ENCODE measurements at regions not wholly inside any gene's neighbourhood (a gene's known extent, or its start where the extent isn't known, plus 50 kb on each side); places are given as distances from the start of the nearest gene placed in this dataset.

DNA sequence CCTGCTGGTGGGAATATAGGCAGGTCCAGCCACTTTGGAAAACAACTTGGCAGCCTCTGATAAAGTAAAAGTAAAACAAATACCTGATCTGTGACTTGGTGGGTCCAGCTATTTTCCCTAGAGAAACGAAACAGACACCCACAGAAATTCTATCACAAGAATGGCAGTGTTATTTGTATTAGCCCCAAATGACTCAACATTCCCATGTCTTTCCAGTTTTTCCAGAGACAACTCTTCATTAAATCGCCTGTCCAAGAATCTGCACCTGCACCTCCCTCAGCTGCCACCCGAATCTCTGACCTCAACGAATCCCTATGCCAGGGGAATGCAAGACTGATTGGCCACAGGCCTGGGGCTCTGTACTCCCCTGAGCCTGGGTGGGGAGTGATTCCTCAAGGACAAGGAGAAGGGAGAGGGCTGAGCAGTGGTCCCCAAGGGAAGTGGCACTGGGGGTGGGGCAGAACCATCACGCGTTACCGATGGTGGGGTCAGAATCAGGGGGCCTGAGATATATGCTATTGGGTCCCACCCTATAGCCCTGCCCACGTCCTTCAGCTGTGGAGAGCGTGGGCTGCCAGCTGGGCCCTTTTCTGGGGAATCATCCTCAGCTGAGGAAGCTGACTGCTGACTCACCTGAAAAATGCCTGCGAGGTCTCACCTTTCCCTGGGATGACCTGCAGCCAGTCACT lies 553.0 kb downstream of the PTPRU start:
- intact Hi-C loops (cut with micrococcal nuclease), result no loop called here
- Mint-ChIP-seq H3K27me3 (peaks cover 10% of the 10 kb centered on the region), H3K4me1 (ENCODE audit: low read depth) (no peaks in the 10 kb centered on the region), H3K4me3 (no peak overlapping the region), H3K36me3 (ENCODE audit: low read depth) (no peaks in the 10 kb centered on the region), H3K9me3 (no peaks in the 10 kb centered on the region), H3K27ac (no peak overlapping the region)

DNA sequence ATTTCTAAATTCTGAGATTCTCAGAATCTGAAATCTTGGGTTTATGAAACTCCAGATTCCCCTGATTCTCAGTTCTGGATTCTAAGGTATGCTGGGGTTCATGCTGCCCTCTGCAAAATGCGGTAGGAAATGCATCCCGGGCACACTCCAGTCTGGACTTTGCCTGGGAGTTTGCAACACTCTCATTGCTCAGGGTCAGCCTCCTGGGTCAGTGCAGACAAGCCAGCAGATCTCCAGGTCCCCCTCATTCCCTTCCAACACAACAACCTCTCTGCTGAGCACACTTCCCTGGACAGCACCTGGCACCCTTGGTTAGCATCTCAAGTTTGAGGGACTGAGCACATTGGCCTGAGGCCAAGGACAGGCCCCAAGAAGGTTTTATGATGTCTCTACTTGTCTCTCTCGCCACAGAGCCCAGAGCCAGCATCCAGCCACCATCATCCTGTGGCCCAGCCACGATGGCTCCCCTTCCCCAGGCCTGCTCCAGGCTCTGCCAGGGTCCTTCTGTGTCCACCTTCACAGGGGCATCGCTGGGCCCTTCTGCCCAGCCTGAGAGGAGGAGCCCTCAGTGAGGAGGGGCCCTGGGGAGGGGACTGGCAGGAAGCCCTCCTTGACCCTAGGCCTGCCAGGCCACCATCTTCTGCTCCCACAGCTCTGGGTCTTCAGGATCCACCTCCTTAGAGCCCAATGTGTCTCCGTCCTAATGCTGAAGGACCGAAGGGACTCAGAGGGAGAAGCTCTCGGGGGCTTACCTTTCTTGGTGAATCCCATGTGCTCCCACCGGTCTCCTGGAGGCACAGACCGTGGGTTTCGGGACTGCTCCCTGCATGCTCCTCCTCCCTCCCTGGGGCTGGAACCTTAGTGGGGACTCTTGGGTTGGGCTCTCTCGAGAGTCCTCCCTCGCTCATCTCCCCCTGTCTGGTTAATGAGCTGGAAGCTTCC lies 550.7 kb downstream of the PTPRU start:
- Mint-ChIP-seq H3K4me1 (ENCODE audit: low read depth) (no peaks in the 10 kb centered on the region), H3K36me3 (ENCODE audit: low read depth) (no peaks in the 10 kb centered on the region), H3K27ac (no peak overlapping the region), H3K27me3 (peaks cover 12% of the 10 kb centered on the region), H3K9me3 (no peaks in the 10 kb centered on the region), H3K4me3 (no peak overlapping the region)
- intact Hi-C loops (cut with micrococcal nuclease), result no loop called here

DNA sequence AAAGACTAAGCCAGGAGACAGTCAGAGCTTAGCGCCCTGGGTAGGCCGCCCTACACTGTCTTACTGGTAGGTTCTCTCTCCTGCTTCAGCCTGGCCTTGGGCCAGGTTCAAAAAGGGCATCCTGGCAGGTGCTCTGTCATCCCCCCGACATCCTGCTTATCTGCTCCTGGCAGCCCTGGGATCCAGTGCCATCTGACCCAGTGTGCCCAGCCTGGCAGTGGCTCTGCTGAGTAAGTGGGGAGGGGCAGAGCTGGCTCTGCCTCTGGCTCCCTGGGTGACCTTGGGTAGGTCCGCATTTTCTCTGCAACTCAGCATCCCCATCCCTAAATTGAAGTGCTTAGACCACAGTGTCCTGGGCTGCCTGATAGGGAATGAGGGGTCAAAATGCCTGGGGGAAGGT lies 549.9 kb downstream of the PTPRU start:
- no peaks in the 10 kb centered on the region for H3K9me3 Mint-ChIP-seq
- H3K27ac Mint-ChIP-seq, result no peak overlapping the region
- H3K4me1 Mint-ChIP-seq (ENCODE audit: low read depth), result no peaks in the 10 kb centered on the region
- intact Hi-C loops (cut with micrococcal nuclease), result no loop called here
- H3K4me3 Mint-ChIP-seq, result no peak overlapping the region
- H3K27me3 Mint-ChIP-seq, result peaks cover 12% of the 10 kb centered on the region
- H3K36me3 Mint-ChIP-seq (ENCODE audit: low read depth), result no peaks in the 10 kb centered on the region

DNA sequence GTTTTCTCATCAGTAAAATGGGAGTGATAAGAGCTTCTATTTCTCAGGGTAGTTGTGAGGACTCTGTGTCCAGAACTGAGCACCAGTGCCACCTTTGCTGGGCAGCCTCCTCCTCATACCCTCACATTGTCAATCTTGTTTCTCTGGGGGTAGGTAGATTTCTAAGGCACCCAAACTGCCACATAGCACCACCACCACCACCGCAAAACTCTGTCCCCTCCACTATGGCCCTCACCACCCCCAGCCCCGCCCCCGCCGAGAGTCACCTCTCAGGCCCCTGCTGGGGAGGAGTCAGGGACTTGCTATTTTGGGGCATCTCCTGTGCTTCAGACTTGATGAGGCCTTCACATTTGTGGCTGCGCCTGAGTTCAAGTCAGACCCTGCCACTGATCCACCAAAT lies 549.2 kb downstream of the PTPRU start:
- H3K36me3 Mint-ChIP-seq (ENCODE audit: low read depth), result no peaks in the 10 kb centered on the region
- H3K27me3 Mint-ChIP-seq, result peaks cover 11% of the 10 kb centered on the region
- intact Hi-C loops (cut with micrococcal nuclease), result no loop called here
- H3K4me1 Mint-ChIP-seq (ENCODE audit: low read depth), result no peaks in the 10 kb centered on the region
- no peaks in the 10 kb centered on the region for H3K9me3 Mint-ChIP-seq
- H3K4me3 Mint-ChIP-seq, result no peak overlapping the region
- H3K27ac Mint-ChIP-seq, result no peak overlapping the region

DNA sequence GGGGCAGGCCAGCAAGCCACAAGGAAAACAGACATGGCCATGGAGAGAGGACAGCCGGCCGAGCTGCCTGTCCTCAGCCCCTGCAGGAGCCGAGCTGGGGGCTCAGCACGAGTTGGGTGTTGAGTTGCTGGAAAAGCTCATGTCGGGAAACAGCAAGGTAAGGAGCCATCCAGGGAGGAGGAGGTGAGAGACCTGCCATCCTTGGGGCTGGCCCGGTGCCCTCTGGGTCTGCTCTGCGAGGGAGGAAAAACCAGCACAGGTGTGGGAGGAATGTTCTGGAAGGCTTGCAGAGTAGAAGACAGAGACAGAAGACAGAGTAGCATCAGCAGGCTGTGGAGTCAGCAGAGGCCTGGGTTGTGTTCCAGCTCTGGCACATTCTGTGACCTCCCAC lies 548.8 kb downstream of the PTPRU start:
- H3K4me3 Mint-ChIP-seq, result no peak overlapping the region
- peaks cover 11% of the 10 kb centered on the region for H3K27me3 Mint-ChIP-seq
- H3K4me1 Mint-ChIP-seq (ENCODE audit: low read depth), result no peaks in the 10 kb centered on the region
- H3K27ac Mint-ChIP-seq, result no peak overlapping the region
- no peaks in the 10 kb centered on the region for H3K9me3 Mint-ChIP-seq
- intact Hi-C loops (cut with micrococcal nuclease), result no loop called here
- H3K36me3 Mint-ChIP-seq (ENCODE audit: low read depth), result no peaks in the 10 kb centered on the region

DNA sequence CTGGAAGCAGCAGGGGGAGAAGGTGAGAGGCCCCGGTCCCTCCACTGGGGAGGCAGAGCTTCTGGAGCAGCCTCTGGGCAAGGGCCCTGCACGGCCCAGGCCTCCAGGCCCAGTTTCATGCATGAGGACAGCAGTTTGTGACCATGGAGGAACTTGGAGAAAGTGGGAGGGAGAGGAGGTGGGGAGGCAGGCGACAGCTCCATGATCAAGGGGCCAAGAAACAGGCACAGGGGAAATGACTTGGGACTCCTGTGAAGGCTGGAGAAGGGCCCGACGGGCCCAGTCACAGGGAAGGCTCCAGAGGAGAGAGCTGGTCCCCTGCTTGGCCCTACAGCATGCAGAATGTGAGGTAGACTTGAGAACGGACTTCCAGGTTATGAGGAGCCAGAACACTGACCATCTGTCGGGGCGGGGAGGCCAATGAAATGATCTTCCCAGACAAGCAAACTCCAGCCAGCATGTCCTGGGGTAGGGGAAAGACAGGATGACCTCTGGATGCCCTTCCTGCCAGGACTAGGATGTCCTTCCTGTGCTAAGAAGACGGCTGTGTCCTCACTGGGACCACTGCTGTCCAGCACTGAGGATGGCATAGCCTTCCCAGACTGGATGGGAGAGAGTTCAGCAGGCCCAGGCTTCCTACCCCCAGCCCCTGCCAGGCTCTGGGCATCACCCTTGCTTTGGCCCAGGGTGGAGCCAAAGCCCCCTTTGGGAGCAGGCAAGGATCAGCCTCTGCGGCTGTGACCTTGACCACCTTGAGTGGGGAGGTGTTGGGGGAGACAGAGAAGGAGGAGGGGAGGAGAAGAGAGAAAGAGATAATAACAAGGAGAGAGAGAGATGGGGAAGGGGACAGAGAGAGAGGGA lies 548.2 kb downstream of the PTPRU start:
- Mint-ChIP-seq H3K4me3 (no peak overlapping the region), H3K27me3 (peaks cover 11% of the 10 kb centered on the region), H3K27ac (no peak overlapping the region), H3K9me3 (no peaks in the 10 kb centered on the region), H3K36me3 (ENCODE audit: low read depth) (no peaks in the 10 kb centered on the region), H3K4me1 (ENCODE audit: low read depth) (no peaks in the 10 kb centered on the region)
- intact Hi-C loops (cut with micrococcal nuclease), result no loop called here

DNA sequence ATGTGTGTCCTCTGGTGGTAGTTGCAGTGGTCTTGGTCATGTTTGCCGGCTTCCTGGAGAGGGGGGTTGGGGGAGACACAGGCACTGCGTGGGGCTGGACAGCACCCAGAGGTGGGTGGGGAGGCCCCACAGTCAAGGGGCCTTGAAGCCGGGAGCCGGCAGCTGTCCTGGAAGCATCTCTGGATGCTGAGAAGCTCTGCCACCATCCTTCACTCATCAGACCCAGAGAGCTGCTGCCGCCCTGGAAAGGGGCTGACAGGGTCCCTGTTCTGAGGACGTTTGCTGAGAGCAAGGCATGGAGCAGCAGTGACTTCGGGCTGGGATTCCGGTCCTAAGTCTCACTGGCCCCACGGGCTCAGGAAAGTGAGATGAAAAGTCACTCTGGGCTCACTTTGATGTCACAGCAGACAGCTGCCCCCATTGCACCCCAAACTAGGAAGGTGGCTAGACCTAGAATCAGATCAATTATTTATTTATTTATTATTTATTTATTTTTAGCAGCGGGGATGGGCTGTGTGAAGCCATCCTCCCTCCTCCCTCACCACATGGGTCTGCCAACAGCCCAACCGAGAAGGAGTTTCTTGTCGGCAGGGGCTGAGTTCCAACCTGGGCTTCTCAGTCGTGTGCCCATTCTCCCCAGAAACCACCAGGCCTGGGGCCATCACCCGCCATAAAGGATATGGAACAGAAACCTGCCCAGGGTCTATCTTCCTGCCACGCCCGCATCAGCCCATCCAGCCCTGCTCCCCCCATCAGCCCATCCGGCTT lies 547.4 kb downstream of the PTPRU start:
- Mint-ChIP-seq H3K27ac (no peak overlapping the region), H3K27me3 (peaks cover 16% of the 10 kb centered on the region), H3K4me1 (ENCODE audit: low read depth) (no peaks in the 10 kb centered on the region), H3K9me3 (no peaks in the 10 kb centered on the region), H3K36me3 (ENCODE audit: low read depth) (no peaks in the 10 kb centered on the region), H3K4me3 (no peak overlapping the region)
- intact Hi-C loops (cut with micrococcal nuclease), result no loop called here

DNA sequence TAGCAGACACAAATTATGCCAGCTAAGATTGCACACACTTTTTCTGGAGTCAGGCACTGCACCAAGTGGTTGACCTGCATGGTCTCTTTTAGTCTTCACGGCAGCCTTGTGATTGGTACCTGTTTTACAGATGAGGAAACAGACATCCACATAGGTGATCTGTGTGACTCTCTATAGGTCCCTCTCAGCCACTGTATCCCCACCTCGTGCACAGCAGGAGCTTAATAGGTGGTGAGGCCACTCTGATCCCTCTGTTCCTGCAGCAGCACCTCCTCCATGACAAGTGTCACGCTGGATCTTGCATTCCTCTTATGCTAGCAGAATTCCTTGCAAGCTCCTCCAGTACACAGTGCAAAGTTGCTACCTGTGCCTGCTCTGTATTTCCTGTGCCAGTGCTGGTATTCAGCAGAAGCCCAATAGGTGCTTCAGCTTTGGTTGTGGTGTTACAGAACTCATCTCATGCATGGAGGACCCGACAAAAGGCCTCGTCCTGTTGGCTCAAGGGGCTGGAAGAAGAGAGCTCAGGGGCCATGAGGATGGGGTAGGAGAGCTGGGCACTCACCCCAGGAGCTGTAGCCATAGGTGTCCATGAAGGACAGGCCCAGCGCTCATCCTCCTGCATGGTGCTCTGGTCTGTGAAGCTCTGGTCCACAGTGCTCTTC lies 546.7 kb downstream of the PTPRU start:
- intact Hi-C loops (cut with micrococcal nuclease), result no loop called here
- Mint-ChIP-seq H3K4me1 (ENCODE audit: low read depth) (no peaks in the 10 kb centered on the region), H3K27ac (no peak overlapping the region), H3K27me3 (peaks cover 14% of the 10 kb centered on the region), H3K36me3 (ENCODE audit: low read depth) (no peaks in the 10 kb centered on the region), H3K4me3 (no peak overlapping the region), H3K9me3 (no peaks in the 10 kb centered on the region)

DNA sequence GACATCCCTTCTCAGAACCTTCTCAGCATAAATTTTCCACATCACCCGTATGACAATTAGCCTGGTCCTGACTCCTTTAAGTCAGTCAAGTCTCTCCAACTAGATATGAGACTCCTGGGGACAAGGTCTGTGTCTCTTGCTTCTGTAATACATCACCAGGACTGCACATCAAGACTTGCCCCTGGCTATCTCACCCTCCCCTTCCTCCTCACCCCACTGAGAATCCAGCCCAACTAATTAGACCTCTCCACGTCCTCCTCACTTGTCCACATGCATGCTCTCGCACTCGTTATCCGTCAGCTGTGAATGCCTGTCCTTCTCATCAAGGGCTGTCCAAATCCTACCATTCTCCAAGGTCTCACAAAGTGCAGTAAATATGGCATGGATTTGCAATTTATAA lies 542.8 kb downstream of the PTPRU start:
- H3K4me3 Mint-ChIP-seq, result no peak overlapping the region

DNA sequence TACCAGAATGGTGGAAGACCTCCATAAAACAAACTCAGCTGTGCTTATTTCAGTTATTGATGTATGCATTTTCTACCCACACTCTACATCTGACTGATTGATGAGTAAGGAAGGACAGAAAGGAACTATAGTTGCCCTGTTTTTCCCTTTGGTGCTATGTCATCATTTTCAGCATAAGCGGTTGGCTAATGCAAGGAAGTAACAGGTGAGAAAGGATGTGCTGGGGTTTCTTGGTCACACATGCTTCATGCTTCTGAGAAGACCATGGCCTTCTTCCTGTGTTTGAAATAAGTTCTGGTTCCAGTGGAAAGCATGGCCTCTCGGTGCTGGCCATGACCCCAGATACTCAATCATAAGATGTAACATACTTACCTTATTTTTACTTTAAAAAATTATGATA lies 541.2 kb downstream of the PTPRU start:
- peaks cover 13% of the 10 kb centered on the region for H3K27me3 Mint-ChIP-seq
- peaks cover 9% of the 10 kb centered on the region for H3K9me3 Mint-ChIP-seq
- H3K36me3 Mint-ChIP-seq (ENCODE audit: low read depth), result no peaks in the 10 kb centered on the region
- no peak overlapping the region for H3K4me3 Mint-ChIP-seq
- intact Hi-C loops (cut with micrococcal nuclease), result no loop called here
- no peaks in the 10 kb centered on the region for H3K4me1 Mint-ChIP-seq (ENCODE audit: low read depth)
- no peak overlapping the region for H3K27ac Mint-ChIP-seq

More for the DNA sequence above, 542.8 kb downstream of the PTPRU start:
- Mint-ChIP-seq H3K4me1 (ENCODE audit: low read depth) (no peaks in the 10 kb centered on the region), H3K36me3 (ENCODE audit: low read depth) (no peaks in the 10 kb centered on the region), H3K9me3 (peaks cover 8% of the 10 kb centered on the region), H3K27ac (no peak overlapping the region), H3K27me3 (peaks cover 12% of the 10 kb centered on the region)
- intact Hi-C loops (cut with micrococcal nuclease), result no loop called here

DNA sequence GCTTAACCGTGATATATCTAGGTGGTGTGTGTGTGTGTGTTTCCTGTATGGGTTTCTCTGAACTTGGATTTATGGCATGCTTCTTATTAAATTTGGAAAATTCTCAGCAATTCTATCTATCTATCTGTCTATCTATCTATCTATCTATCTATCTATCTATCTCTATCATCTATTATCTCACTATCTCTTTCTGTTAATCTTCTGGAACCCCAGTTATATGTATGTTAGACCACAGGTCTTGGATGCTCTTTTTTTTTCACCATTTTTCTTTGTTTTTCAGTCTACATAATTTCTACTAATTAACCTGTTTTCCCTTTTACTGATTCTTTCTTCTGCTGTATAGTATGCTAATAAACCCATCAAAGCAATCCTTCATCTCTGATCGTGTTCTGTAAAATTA lies 538.0 kb downstream of the PTPRU start:
- Mint-ChIP-seq H3K4me3 (no peak overlapping the region), H3K36me3 (ENCODE audit: low read depth) (no peaks in the 10 kb centered on the region), H3K4me1 (ENCODE audit: low read depth) (no peaks in the 10 kb centered on the region), H3K27ac (no peak overlapping the region), H3K27me3 (peaks cover 9% of the 10 kb centered on the region), H3K9me3 (peaks cover 9% of the 10 kb centered on the region)
- intact Hi-C loops (cut with micrococcal nuclease), result no loop called here

DNA sequence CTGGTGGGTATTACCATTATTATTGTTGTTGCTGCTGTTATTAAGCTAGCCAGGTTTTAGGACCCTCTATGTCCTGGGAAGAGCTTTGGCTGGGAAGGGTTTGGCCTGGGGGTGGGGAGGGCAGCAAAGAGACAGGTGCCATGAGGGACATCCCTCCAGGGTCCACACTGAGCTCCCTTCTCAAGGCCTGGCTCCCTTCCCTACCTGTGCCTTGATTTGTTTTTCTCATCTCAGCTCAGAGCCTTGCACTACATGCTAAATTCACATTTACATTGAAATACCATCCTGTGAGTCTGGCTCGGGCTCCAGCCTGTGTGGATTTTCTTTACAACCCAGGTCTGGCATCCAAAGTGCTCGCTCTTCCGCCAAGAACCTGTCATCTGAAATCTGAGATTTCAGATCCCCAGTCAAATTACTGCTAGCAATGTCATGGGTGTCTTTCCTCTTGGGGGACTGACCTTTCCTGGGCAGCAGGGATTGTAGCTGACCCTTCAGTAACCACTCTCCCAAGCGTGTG lies 536.3 kb downstream of the PTPRU start:
- H3K36me3 Mint-ChIP-seq (ENCODE audit: low read depth), result no peaks in the 10 kb centered on the region
- peaks cover 8% of the 10 kb centered on the region for H3K27me3 Mint-ChIP-seq
- no peaks in the 10 kb centered on the region for H3K4me1 Mint-ChIP-seq (ENCODE audit: low read depth)
- no peak overlapping the region for H3K4me3 Mint-ChIP-seq
- intact Hi-C loops (cut with micrococcal nuclease), result no loop called here
- H3K27ac Mint-ChIP-seq, result no peak overlapping the region
- peaks cover 9% of the 10 kb centered on the region for H3K9me3 Mint-ChIP-seq

Measured in dendritic cell treated with granulocyte-macrophage colony-stimulating factor and Interleukin-4, amounts not matched to agents 40 ng/mL and 50 ng/mL, for 4 days (primary cell).